Skeletal muscle cell (primary cell): ENCODE measurements at regions not wholly inside any gene's neighbourhood (a gene's known extent, or its start where the extent isn't known, plus 50 kb on each side); places are given as distances from the start of the nearest gene placed in this dataset.
"Not testable (repeated sequence)": the region's sequence is repeated elsewhere in the genome, so short reads cannot be mapped to it uniquely, and the experiment has no call there.

Experiments used
- DNase-seq: peaks from one replicate; pipeline ENCODE4 v3.0.0-alpha.2; 2010; ENCODE audit warnings: low read depth
- H3K4me3 ChIP-seq: 2 replicates; pipeline ENCODE4 v1.5.1; 2011; ENCODE audit warnings: low read depth, mild to moderate bottlenecking, control low read depth, low read length, moderate library complexity

DNA sequence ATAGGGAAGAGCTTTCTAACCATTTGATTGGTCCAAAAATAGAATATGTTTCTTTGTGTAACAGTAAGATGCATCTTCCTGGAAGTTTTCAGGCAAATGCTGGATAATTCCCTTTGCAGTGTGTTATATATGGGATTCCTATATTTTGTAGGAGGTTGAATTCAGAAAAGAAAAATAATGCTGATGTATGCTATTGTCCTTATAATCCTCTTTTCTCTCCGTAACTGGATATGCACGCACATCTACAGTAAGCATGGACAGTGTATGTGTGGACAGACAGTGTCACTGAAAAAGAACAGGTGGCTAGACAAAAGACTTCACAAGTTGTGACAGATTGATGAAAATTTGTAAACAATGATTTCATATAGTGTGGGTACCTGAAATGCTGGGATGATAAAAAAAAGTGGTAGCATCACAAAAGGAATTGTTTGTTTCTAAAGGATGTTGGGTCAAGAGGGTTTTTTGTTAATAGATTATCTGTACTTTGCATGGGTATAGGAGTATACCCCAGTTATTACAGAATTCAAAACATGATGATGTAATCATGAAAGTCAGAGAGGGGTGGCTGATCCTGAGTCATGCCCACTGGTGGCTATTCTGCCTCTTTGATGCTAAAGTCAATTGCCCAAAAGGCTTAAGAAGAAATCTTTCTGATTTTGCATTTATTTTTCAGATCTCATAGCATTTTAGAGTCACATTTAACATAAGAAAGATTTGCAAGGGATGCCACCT lies 160.7 kb upstream of the TMTC1 start:
- H3K4me3 ChIP-seq = no peak overlapping the region
- no peak for DNase-seq

DNA sequence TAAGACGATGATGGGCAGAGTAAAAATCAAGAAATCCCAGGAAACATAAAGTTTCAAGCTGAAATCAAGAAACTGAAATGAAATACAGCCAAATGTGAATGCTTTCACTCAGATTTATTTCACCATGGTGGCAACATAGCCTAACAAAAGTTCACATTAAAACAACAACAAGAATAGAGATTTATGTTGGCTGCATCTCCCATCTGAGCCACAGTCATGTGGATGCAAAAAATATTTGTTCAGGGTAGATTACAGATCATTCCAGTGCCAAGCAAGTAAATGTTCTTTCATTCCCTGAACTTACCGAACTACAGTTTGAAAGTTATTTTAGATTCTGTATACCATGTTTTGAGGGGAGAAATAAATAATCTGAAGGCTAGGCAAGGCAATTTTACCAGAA lies 159.9 kb upstream of the TMTC1 start:
- DNase-seq = no peak
- no peak overlapping the region for H3K4me3 ChIP-seq

DNA sequence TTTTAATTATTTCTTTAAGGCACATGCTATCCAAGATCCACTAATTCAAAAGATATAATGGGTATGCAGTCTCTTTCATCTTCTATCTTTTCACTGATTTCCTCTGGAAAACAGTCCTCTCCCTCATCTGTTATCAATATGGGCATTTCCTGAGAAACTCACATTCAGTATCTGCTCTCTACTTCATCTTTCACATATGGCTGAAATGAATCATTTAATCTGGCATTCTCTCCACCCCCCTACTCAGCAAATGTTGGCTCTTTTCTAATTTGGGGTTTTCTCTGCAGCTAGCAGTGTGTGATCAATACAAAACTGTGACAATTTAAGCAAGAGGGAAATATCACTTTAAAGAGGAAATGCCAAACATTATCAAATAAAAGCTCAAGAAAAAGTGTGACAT lies 157.1 kb upstream of the TMTC1 start:
- no peak for DNase-seq
- H3K4me3 ChIP-seq = no peak overlapping the region

DNA sequence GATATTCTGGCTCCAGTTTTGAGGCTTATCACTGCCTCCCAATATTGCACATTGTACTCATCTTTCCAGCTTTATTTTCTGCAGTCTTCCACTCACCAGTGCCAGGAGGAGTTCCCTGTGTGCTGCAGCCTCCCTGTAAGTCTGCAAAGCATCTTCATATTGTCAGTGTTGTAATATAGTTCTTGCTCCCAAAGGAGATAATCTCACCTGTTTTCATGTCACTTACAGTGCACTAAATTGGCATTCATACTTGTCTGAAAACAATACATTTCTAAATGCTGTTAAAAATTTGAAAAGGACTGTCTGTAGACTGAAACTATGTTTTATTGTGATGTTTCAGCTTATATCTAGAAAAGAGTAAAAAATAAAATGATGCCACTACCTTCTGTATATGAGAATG lies 146.8 kb upstream of the TMTC1 start:
- H3K4me3 ChIP-seq = no peak overlapping the region
- DNase-seq = no peak

DNA sequence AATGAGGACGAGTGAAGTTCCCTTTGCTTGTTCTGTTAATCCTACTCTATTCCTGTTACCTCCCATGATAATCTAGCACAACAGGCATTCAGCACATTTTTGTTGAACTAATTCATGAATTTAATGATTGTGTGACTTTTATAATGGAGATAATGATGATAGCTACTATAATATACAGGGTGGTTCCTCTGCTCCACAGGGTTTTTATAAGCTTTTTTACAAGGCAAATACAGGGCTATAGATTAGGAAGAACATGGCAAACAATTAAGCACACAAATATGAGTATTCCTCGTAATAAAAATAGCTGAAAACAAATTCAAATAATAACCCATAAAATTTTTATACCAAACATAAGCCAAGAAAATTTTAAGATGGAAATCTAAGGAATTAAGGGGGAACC lies 145.6 kb upstream of the TMTC1 start:
- no peak overlapping the region for H3K4me3 ChIP-seq

DNA sequence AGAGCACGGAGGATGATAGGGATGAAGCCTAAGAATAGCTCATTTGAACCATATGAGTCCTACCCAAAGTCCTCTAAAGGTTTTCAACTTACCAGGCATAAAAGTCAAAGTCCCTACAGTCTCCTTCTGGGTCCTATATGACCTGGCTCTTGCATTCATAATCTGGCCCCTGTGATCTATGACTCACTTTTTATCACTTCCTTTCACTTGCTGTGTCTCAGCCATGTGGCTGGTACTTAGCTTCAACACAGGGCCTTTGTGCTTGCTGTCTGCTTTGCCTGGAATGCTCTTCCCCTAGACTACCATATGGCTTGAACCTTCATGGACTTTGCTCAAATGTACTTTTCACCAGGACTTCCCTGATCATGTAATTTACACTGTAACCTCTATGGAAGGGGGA lies 137.6 kb upstream of the TMTC1 start:
- no peak overlapping the region for H3K4me3 ChIP-seq
- no peak for DNase-seq

More for the DNA sequence above, 145.6 kb upstream of the TMTC1 start:
- DNase-seq = no peak

DNA sequence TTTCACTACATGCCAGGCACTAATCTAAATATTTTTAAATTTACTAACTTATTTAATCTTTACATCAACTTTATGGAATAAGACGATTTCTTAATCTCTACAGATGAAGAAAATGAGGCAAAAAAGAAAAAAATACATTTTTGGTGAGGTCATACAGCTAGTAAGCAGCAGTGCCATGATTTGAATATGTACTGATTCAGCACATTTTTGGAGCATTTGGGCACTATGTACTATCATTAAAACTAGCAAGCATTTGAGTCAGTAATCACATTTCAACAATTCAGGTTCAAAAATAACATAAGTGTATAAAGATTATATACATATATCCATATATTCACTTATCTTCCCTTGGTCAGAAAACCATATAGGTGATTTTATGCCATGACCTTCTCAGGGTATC lies 124.4 kb upstream of the TMTC1 start:
- no peak overlapping the region for H3K4me3 ChIP-seq
- DNase-seq = no peak

DNA sequence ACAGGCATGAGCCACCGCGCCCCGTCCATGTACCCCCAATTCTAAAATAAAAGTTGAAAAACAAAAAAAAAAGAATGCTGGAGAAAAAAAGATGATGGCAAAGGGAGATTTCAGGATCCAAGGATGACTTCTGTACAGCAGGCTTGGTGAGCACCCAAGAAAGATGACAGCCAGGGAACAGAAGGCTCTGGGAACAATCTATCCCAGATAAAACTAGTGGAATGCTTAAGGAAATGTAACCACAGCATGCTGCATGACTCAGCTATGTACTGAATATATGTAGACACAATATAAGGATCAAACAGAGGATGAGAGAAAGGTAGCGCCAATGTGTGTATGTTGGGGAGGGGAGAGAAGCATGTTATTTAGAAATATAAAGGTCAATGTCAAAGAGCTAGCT lies 123.7 kb upstream of the TMTC1 start:
- no peak for DNase-seq
- no peak overlapping the region for H3K4me3 ChIP-seq

DNA sequence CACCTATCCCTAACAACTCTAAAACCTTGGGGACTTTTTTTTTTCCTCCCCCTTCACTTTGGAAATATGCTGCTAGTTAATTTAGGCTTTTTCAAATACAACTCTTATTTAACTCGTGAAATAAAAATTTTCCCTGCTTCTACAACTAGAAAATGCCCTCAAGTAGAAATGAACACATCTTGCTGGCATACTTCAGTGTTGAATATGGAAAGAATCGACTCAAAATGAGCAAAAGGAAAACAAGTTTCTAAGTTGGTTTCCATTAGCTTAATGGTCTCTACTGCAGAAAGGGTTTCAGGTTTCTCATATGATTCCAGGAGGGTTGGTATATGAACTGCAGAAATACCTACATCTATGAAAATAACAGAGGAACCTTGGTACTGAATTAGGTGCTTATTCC lies 118.3 kb upstream of the TMTC1 start:
- H3K4me3 ChIP-seq = no peak overlapping the region
- no peak for DNase-seq

DNA sequence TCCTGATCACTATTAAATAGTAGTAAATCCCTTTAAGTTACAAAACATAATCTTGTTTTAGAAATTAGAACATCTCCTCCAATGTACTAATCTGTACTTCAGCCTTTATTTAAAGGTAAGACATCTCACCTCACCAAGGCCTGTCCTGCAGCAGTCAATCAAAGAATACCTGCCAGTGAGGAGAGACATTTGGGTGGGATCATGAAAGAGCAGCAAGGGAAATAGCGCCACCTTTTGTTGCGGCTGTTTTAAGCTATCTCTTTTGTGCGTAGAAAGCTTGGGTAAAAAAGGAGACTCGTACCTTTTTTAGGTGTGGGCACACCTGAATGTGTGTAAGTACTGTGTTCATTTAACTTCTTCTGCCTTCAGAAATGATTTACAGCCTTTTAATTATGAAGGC lies 117.8 kb upstream of the TMTC1 start:
- no peak overlapping the region for H3K4me3 ChIP-seq
- no peak for DNase-seq

DNA sequence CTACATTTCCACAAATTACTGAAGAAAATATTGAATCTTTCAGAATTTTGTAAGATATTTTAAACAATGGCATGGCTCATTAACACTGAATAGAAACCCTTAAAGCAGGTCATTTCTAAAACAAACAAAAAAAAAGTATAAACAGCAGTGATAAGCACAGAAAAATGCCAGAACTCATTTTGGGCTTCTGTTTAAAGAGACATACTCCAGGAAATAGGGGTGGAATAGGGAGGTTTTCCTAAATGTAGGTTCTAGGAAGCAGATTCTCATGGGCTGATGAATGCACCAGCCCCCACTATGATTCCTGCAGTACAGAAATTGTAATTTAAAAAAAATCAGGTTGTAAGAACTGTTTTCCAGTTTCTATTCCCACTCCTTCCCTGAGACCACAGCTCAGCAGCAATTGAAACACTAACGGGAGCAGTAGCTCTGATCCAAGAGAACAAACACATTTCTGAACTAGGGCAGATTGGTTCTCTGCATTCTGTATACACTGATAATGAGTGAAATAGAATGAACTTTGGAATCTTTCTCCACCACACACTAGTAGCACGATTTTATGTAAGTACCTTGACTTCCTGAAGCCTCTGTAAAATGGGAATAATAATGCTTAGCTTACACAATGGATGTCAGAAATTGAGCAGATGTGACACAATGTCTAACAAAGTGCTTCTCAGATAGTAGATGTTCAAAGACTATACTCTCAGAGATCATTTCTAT lies 115.6 kb upstream of the TMTC1 start:
- no peak overlapping the region for H3K4me3 ChIP-seq
- no peak for DNase-seq

DNA sequence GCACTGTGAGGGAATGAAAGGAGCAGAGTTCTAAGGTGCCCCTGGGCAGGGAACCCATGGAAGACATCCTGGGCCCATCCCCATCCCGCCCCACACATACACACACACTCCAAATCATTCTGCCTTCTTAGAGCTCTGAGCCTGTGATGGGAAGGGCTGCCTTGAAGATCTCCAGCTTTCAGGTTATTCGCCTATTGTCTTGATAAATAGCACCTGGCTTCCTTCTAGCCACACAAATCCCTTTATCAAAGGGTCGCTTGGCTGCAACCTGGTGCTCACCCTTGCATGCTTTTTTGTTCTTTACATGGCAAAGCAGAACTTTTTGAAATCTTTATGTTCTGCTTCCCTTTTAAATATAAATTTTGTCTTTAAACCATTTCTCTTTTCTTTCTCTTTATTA lies 112.2 kb upstream of the TMTC1 start:
- no peak overlapping the region for H3K4me3 ChIP-seq
- no peak for DNase-seq

DNA sequence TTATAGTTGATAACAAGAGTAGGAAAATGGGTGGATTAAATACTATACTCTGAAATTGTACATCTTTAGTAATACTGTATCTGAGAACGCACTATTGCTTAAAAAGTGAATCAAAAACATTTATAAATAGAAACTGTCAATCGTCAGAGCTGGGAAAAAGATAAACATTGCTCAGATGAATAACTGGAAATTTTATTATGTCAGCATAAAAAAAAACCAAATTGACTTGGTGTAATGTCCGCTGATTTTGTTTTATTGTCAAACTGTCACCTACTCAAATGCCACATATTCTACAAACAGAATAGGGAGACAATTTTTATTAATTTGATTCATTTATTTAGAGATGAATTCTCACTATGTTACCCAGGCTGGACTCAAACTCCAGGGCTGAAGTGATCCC lies 109.3 kb upstream of the TMTC1 start:
- no peak for DNase-seq
- H3K4me3 ChIP-seq = no peak overlapping the region

DNA sequence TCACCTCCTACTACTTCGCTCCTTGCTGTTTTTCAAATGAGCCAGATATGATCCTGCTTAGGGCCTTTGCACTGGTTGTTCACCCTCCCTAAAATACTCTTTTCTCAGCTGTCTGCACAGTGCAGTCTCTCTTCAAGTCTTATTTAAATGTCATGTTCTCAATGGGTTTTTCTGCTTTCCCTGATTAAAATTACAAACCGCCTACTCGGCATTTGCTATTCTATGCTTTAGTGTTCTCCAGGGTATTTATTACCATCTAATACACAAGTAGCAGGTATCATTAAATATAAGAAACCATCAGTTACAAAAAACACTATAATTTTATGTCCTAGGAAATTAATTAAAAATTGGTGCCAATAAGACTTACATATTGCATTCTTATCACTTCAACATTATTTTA lies 108.0 kb upstream of the TMTC1 start:
- H3K4me3 ChIP-seq = no peak overlapping the region
- no peak for DNase-seq

DNA sequence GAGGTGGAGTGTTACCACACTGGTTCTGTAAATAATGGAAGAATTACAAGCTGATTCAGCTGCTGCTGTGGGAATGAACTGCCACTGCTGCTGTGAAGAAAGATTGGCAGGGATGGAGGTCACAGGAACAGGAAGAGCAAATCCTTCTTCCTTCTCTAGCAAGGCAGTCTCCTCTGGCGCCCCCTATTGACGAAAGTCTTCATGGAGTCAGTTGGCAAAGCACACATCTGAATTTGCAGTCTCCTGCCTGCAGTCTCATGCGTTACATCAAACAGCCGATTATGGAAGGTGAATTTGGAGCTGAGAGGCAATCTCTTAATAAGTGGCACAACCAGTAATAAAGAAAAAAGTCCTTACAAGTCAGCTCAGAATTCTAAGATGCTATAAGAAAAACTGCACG lies 106.0 kb upstream of the TMTC1 start:
- no peak overlapping the region for H3K4me3 ChIP-seq
- DNase-seq = peak; percentile 12

DNA sequence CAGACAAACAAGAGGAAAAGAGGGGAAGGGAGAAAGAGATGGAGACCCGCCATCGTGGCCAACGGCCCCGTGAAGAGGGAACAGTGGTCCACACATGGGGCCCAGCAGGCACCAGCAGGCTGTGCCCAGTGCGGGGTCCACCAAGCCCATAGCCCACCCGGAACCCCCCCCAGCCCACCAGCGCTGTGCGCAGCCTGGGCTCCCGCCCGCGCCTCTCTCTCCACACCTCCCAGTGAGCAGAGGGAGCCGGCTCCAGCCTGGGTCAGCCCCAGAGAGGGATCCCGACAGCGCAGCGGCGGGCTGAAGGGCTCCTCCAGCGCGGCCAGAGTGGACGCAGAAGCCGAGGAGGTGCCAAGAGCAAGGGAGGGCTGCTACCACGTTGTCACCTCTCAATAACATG lies 105.0 kb upstream of the TMTC1 start:
- no peak for DNase-seq
- no peak overlapping the region for H3K4me3 ChIP-seq

DNA sequence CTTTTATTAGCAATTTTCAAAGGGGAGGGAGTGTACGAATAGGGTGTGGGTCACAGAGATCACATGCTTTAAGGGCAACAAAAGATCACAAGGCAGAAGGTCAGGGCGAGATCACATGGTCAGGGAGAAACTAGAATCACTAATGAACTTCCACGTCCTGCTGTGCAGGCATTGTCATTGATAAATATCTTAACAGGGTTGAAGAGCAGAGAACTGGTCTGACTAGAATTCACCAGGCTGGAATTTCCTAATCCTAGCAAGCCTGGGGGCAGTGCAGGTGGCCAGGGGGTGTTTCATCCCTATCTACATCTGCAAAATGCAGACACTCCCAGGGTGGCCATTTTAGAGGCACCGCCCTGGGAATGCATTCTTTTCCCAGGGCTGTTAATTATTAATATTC lies 101.2 kb upstream of the TMTC1 start:
- not testable (repeated sequence) for DNase-seq, H3K4me3 ChIP-seq

DNA sequence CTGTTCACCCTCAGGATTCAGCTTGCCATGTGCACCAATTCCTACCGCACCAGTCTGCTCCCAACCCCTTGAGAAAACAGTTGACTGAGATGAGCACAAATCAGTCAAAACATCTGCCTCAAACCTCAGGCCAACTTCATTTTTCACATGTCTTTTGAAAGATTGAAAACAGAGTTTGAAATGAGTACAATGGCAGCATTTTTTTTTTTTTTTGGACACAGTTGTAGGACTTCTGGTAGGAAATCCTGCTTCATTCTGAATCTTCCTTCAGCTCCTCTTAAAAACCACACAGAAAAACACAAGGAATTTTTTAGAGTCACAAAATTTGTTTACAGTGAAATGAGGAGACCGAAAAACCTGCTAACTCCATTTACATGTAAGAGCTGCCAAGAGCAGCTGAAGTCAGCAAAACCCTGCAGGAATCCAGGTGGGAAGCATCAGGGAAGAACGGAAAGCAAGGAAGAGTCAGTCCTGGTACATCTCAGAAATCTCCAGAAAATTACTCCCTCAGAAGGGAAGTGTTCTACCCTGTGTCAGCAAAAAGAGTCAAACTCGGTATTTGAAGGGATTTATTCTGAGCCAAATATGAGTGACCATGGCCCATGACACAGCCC lies 100.3 kb upstream of the TMTC1 start:
- DNase-seq = no peak
- H3K4me3 ChIP-seq = no peak overlapping the region

DNA sequence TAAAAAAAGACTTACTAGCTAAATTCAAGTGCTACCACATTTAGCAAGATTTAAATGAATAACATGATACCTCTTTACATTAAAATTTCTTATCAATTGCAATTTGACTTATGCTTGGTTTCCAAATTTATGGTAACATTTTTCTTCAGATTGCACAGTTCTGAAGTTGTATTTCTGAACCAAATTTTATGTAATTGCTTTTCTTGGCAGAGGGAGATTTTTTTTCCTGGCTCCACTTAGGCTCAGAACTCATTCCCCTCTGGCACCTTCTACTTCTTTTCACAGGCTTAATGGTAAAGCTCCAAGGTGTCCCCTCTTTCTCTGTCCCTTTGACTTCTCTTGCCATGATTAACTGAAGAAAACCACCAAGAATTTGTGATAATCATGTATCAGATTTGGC lies 99.8 kb upstream of the TMTC1 start:
- no peak for DNase-seq
- H3K4me3 ChIP-seq = no peak overlapping the region

DNA sequence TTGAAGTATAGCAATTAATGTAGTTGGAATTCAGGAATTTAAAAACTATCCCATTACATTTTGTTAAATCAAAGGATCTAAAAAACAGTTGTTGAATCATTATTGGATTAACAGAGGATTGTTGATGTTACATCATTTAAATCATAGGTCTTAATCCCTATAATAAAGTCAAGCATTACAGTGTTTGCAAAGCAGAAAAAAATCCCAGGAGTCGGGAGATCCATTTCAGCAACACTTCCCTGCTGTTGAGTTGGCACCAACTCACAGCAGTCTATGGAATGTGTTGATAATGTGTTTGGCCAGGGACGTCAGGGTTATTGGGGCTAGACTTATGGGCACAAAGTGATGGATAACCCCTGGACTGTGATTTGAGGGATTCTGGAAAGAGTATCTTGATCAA lies 99.1 kb upstream of the TMTC1 start:
- DNase-seq = no peak
- no peak overlapping the region for H3K4me3 ChIP-seq

DNA sequence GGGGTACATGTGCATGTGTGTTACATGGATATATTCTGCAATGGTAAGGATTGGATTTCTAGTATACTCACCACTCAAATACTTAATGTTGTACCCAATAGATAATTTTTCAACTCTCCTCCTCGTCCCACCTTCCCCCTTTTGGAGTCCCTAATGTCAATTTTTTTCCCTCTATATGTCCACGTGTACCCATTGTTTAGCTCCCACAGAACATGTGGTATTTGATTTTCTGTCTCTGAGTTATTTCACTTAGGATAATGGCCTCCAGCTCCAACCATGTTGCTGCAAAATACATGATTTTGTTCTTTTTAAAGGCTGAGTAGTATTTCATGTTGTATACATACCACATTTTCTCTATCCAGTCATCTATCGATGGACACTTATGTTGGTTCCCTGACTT lies 97.2 kb upstream of the TMTC1 start:
- DNase-seq = no peak
- no peak overlapping the region for H3K4me3 ChIP-seq
